CD4-positive, alpha-beta T cell treated with Interleukin-15 for 1 hour (primary cell): ENCODE measurements at regions not wholly inside any gene's neighbourhood (a gene's known extent, or its start where the extent isn't known, plus 50 kb on each side); places are given as distances from the start of the nearest gene placed in this dataset.
"Not testable (repeated sequence)": the region's sequence is repeated elsewhere in the genome, so short reads cannot be mapped to it uniquely, and the experiment has no call there.

Experiments
- DNase-seq: peaks from one replicate; pipeline ENCODE4 v3.0.0-alpha.2; 2020

GRCh38 chr15:87527416-87527815 is 729.1 kb downstream of the NTRK3 start:
- no peak for DNase-seq

- no peak for DNase-seq
These were observed 733.0 kb downstream of the NTRK3 start for GRCh38 chr15:87523516-87523915.

- no peak for DNase-seq
These were observed 733.5 kb downstream of the NTRK3 start for GRCh38 chr15:87522997-87523396.

DNA sequence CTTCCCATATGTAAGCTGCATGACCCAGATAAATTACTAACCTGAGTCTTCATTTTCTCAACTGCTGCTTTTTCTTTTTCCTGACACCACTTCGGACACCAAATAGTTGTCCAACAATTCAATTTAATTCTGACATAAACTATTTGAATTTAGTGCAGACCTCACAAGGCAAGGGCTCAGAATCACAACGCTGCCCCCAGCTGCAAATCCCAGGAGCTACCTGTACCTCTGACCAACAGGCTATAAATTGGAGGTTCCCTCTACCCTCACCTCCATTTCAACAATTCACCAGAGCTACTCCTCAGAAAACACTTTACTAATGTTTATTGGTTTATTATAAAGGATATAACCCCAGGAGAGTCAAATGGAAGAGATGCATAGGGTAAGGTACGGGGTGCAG is 737.6 kb downstream of the NTRK3 start:
- no peak for DNase-seq

GRCh38 chr15:87508086-87508485 is 748.5 kb downstream of the NTRK3 start:
- DNase-seq, result no peak

DNA sequence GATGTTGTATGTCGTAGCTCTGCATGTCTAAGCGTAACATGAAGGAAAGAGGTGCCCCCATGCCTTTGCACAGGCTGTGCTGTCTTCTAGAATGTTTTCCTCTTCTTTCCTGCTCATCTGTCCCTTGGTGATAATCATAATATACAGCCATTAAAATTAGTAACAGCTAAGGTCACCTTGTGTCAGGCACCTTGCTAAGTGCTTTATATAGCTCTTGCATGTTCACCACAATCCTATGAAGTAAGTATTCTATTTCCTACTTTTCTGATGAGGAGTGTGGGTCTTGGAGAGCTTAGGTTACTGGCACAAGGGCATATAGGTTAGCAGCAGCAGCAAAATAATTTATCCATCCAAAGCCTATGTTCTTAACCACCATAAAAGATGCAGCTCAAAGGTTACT is 754.4 kb downstream of the NTRK3 start:
- no peak for DNase-seq

DNA sequence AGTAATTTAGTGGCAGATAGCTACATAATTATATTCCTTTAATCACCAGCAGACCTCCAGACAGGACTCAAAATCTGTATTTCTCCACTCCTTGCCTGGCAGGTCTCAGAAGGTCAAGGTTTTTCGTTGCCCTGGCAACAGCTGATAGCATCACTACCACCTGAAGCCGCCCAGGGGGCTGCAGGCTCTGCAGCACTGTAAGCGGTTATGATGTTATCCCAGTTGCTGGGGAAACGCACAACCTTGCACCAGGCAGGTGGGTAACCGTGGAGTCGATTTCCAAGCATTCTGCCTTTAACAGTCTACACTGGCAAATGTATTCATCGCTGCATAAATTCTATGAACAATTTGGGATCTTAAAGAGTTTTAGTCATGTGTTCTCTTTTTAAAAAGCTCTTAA is 756.3 kb downstream of the NTRK3 start:
- no peak for DNase-seq

GRCh38 chr15:87498560-87498959 is 758.0 kb downstream of the NTRK3 start:
- no peak for DNase-seq

DNA sequence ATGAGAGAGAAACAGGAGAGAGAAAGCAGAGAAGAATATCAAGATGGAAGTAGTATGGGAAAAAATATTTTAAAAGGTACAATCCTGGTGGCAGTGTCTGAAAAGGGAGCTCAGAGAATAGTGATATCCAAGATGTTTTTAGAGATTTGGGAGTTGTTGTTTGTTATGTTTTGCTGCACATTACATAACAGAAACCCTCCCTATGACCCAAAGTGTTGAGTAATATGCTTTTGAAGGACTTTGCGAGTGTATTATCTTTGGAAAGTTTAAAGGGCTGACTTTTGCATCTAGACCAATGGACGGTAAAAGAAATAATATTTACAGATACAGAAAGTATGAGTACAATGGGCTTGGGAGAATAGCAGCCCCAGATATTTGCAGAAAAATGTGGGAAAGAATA is 759.7 kb downstream of the NTRK3 start:
- DNase-seq, result no peak

DNA sequence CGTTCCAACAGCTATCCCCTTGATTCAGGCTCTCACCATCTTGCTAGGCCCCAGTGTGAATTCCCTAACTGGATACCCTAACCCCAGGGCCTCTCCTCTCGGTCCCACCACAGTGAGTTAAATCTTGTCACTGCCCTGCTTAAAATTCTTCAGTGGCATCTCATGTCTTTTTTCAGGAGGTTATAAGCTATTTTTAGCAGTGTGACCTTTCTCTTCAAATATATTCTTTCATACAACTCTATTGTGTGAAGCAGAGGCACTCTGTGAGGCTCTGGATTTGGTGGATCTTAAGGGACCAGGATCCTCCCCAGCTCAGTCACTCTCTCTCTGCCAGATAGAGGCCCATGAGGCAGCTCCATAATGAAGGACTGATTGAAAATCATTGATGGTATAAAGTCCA is 760.4 kb downstream of the NTRK3 start:
- no peak for DNase-seq

DNA sequence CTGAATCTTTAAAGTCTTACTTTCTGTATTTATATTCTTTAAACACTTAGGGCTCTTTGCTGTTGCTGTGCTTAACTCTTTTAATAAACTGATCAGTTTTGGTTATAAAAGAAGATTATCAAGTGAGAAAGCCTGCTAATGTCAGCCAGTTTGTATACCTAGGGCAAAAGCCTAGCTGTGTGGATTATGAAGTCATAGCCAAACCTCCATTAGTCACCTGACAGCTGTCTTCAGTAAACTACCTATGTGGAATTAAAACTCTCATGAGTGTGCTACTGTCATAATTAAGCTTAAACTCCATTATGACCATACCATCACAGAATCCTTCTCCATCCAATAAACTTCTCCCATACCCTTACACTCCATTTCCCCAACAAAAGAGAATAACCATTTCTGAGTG is 762.7 kb downstream of the NTRK3 start:
- no peak for DNase-seq

DNA sequence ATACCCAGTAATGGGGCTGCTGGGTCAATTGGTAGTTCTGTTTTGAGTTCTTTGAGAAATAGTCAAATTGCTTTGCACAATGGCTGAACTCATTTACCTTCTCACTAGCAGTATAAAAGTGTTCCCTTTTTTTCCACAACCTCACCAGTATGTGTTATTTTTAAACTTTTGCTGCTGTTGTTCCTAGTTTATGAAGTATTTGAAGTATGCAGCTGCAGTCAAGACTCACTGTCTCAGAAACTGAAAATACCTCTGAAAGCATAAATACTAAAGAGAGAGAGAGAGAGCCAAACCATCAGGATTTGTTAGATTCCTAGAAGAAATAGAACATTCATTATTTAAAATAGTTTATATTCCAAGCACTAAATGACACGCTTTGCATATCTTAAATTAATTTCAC is 764.2 kb downstream of the NTRK3 start:
- no peak for DNase-seq

DNA sequence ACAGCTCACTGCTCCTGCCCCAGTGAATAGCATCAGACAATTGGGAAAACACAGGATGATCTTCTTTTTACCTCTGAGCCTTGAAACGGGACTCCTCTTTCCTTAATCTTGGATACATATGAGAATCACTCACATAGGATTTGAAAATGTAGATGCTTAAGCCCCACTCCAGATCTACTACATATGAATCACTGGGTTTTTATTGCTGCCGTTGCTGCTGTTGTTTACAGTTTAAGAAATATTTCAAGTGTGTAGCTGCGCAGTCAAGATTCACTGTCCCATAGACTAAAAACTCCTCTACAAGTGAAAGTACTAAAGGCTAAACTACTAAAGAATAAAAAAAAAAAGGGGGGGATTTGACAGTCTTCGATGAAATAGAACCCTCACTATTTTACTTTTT is 765.9 kb downstream of the NTRK3 start:
- no peak for DNase-seq

DNA sequence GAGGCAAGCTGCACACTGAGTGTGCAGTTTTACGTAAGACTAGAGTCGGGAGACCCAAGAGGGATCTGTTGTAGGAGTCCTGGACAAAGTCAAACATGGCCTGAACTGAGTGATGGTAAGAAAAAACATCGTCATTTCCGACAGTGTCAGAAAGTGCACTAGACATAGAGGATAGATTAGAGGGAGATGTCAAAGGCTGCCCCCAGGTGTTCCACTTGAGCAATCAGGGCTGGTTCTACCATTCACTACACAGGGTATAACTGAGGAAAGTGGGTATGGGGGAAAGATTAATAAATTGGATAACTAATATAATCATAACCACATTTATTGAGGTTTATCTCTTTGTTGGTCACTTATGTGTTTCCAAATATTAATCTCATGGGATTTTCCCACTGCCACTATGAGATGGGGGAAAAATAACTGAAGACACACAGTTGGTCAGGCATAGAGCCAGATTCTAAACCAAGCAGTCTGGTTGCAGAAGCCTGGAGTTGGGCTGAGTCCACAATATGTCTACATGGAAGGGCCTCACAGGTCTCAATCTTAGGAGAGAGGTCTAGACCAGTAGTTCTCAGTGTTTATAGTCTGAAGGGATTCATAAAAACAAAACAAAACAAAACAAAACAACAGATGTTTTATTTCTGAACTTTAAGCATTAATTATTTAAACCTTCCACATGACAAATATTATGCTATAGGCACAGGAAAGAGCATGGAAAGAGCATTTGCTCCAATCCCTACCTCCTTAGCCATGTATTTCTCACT is 766.5 kb downstream of the NTRK3 start:
- DNase-seq, result no peak

- no peak for DNase-seq
These were observed 767.1 kb downstream of the NTRK3 start for GRCh38 chr15:87489456-87489855.

DNA sequence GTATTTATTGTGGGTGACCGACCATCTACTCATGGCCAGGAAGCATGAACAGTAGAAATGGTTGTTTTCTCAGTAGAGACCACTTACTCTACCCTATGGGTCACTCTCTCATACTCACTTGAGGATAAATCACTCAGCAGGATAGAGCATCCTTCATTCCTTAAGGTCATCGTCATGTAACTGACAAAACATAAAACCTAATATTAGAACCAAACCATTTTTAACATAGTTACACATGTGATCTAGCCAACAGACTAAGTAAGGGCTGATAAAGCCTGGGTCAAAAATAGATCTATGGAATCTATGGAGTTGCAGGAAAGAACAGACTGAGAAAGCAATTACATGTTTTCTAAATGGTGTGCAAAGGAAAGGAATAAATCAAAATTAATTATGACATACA is 769.1 kb downstream of the NTRK3 start:
- DNase-seq, result no peak

- no peak for DNase-seq
These were observed 773.1 kb downstream of the NTRK3 start for GRCh38 chr15:87483468-87483867.

DNA sequence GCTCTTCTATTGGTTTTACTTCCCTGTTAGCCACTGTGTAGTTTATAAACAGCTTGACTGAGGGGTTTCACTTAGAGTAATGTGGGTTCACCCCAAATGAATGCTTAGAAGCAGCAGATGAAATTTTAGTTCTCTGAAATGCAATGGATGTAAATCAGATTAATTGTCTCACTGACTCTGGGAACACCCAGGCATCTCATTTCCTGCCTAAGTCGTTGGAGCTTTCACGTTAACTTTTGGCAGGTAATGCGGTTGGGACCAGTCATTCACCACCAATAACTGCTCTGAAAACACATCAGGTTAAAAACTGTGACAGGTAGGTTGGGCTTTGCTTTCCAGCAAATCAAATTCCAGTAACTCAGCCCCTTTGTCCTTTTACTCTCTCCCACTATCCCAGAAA is 775.4 kb downstream of the NTRK3 start:
- DNase-seq, result no peak

GRCh38 chr15:87478687-87479072 is 777.9 kb downstream of the NTRK3 start:
- DNase-seq, result no peak

DNA sequence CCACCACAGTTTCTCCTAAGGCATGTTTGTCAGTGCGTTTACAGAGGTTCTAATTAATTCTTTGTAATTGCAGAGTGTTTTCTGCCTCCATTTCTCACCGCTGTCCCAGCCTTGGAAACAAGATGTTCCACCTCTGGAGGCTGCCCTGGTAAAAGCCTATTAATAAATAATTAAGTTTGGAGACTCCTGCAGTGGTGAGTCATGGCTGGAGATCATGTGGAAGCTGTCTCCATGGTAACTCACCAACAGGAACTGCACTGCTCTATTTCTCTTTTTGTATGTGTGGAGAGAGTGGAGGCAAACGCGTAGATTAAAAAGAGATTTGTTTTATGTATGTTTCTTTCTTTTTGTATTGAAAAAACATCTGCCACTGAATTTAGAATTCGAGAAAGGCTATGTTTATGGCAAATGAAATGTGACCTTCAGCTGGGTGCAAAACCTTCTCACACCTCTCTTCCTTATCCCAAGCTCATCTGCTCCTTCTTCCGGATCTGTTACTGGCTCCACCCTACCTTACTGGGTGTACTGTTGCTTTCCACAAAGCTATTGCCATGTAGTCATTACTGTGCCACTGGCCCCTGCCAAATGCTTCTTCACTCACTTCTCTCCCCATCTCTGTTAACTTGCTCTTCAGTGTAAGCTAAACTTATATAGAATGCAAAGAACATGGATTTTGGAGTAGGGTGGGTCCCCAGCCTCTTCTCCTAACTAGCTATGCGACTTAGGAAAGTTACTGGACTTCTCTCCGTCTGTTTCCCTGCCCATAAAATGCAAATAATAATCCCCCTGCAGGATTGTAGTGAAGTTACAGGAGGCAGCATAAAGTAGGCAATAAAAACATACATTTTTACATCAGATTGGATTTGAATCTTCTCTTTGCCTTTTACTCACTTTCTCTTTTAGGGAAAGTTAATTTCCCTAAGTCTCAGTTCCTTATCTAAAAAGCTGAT is 778.5 kb downstream of the NTRK3 start:
- no peak for DNase-seq

DNA sequence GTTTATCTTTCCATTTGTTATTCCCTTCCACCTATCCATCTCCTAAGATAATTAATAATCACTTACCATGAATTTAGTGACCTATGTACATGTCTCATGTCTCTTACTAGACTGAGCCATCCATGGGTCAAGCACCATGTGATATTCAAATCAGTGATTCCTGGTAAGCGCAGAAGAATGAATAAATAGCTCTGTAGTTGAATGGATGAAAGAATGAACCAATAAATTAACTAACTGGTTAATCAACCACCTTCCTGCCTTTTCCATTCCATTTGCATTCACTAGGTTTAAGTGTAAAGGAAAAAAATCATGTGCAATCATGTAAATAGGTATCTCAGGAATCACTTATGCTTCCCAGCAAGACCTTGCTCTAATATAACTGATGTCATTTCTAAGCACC is 779.5 kb downstream of the NTRK3 start:
- DNase-seq, result no peak

DNA sequence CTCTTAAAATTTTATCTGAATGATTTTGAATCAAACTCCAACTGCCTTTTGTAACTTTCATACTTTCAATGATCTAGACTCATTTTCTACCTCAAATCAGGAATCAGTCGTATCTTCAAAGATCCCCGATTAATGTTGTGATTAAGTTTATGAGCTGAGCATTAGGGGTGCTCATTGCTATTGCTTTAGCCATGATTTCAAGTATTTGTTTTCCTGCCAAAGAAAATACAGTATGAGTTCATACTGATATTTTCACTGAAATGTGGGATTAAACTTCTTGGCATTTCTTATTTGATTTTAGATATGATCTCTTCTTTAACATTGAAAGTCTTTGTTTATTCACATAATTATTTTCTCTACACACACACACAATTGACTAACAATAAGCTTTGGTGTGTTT is 785.6 kb downstream of the NTRK3 start:
- no peak for DNase-seq

DNA sequence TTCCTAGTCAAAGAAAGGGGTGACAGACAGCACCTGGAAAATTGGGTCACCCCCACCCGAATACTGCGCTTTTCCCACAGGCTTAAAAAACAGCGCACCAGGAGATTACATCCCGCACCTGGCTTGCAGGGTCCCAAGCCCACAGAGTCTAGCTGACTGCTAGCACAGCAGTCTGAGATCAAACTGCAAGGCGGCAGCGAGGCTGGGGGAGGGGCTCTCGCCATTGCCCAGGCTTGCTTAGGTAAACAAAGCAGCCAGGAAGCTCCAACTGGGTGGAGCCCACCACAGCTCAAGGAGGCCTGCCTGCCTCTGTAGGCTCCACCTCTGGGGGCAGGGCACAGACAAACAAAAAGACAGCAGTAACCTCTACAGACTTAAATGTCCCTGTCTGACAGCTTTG is 792.6 kb downstream of the NTRK3 start:
- DNase-seq, result not testable (repeated sequence)

DNA sequence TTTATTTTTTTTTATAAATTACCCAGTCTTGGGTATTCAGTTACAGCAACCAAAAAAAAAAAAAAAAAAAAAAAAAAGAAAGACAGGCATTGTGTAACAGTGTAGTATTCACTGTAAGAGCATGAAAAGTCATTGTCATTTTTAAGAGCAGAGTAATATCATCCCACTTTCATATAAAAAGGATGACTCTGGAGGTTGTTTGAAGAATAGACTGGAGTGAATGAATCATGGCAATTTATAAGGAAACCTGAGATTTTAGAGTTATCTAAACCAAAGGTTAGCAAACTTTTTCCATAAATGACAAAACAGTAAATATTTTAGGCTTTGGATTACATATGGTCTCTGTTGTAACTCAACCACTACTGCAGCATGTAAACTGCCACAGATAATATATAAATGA is 794.9 kb downstream of the NTRK3 start:
- DNase-seq, result no peak
